Smooth muscle cell (in vitro differentiated cells): ENCODE measurements at regions not wholly inside any gene's neighbourhood (a gene's known extent, or its start where the extent isn't known, plus 50 kb on each side); places are given as distances from the start of the nearest gene placed in this dataset.
"Not testable (repeated sequence)": the region's sequence is repeated elsewhere in the genome, so short reads cannot be mapped to it uniquely, and the experiment has no call there.

Experiments used
- DNase-seq: peaks from one replicate; lab custom pipeline; 2025; ENCODE audit not compliant: unreplicated experiment; lab: John Stamatoyannopoulos, UW
- H2AFZ ChIP-seq: fragments of 200-600 bp; sonication (generic); 2 replicates; pipeline ENCODE4 v1.6.0; 2016; ENCODE audit warnings: antibody characterized with exemption, low read depth, mild to moderate bottlenecking
- H3F3A ChIP-seq: fragments of 200-600 bp; sonication (generic); 2 replicates; pipeline ENCODE4 v1.6.0; 2017; ENCODE audit warnings: antibody characterized with exemption, low read depth
- H3K27ac ChIP-seq: fragments of 200-600 bp; sonication (generic); 2 replicates; pipeline ENCODE4 v1.5.1; 2016; ENCODE audit warnings: low read depth, mild to moderate bottlenecking
- H3K27me3 ChIP-seq: fragments of 200-600 bp; sonication (generic); 2 replicates; pipeline ENCODE4 v1.6.1; 2016; ENCODE audit warnings: low read depth, mild to moderate bottlenecking
- H3K36me3 ChIP-seq: fragments of 200-600 bp; sonication (generic); 2 replicates; pipeline ENCODE4 v1.5.1; 2016; ENCODE audit warnings: low read depth
- H3K4me1 ChIP-seq: fragments of 200-600 bp; sonication (generic); 2 replicates; pipeline ENCODE4 v1.5.1; 2016; ENCODE audit warnings: low read depth
- H3K4me2 ChIP-seq: fragments of 200-600 bp; sonication (generic); 2 replicates; pipeline ENCODE4 v1.6.0; 2016; ENCODE audit warnings: mild to moderate bottlenecking
- H3K4me3 ChIP-seq: fragments of 200-600 bp; sonication (generic); 2 replicates; pipeline ENCODE4 v1.5.1; 2016; ENCODE audit warnings: mild to moderate bottlenecking
- H3K79me2 ChIP-seq: fragments of 200-600 bp; sonication (generic); 2 replicates; pipeline ENCODE4 v1.6.0; 2016; ENCODE audit warnings: low read depth, mild to moderate bottlenecking
- H3K9ac ChIP-seq: fragments of 200-600 bp; sonication (generic); 2 replicates; pipeline ENCODE4 v1.6.0; 2016; ENCODE audit warnings: low read depth
- H3K9me3 ChIP-seq: fragments of 200-600 bp; sonication (generic); replicated peaks from 2 replicates; pipeline ENCODE4 v1.5.1; 2016; ENCODE audit warnings: low read depth
- H4K20me1 ChIP-seq: fragments of 200-600 bp; sonication (generic); 2 replicates; pipeline ENCODE4 v1.6.0; 2016; ENCODE audit warnings: low read depth
- CTCF ChIP-seq: fragments of 200-600 bp; sonication (generic); IDR thresholded peaks from 2 replicates; pipeline ENCODE4 v1.5.1; 2017; ENCODE audit warnings: borderline replicate concordance, mild to moderate bottlenecking, antibody characterized with exemption; ENCODE audit not compliant: insufficient read depth, poor library complexity, severe bottlenecking
- WGBS: methylation state at CpG from one replicate; pipeline ENCODE4 v1.1.7; 2016; ENCODE audit warnings: low lambda C conversion rate; 5-methylcytosine and 5-hydroxymethylcytosine counted together

DNA sequence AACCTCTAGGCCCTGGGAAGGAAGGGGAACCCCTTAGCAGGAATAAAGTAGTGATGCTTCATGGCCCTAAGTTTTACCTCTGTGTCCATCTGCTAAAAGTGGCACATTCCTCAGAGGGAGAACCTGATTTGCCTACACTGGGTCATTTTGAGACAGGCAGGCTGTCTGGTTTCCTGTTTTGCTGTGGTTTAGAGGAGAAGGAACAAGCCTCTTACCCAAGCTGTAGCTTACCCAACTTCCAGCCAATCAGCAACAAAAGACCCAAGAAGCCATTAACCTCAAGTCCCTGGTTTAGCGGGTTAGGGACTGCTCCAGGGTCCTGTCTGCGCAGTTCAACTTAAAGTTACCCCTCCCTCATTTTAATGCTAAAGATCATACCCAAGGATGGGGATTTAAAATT, 411.0 kb downstream of the MAT2B start:
- no peak overlapping the region for H3K4me3 ChIP-seq
- no peaks in the 10 kb centered on the region for H3K27me3 ChIP-seq
- H3K27ac ChIP-seq, result no peak overlapping the region
- DNase-seq, result no peak
- peak overlapping the region; percentile 37 for H2AFZ ChIP-seq
- no peak overlapping the region for H3K9ac ChIP-seq
- no peaks in the 10 kb centered on the region for H3F3A ChIP-seq
- no peaks in the 10 kb centered on the region for H3K9me3 ChIP-seq
- H4K20me1 ChIP-seq, result no peaks in the 10 kb centered on the region
- H3K79me2 ChIP-seq, result no peaks in the 10 kb centered on the region
- TF ChIP-seq CTCF, result no peak
- no peaks in the 10 kb centered on the region for H3K4me1 ChIP-seq
- H3K36me3 ChIP-seq, result no peaks in the 10 kb centered on the region
- 96% methylated on average over 2 of the region's 2 CpGs for WGBS
- H3K4me2 ChIP-seq, result no peak overlapping the region

GRCh38 chr5:163916861-163917260, 411.4 kb downstream of the MAT2B start:
- TF ChIP-seq CTCF, result no peak
- no peaks in the 10 kb centered on the region for H3K36me3 ChIP-seq
- no peaks in the 10 kb centered on the region for H3K4me1 ChIP-seq
- H3K27me3 ChIP-seq, result no peaks in the 10 kb centered on the region
- WGBS, result 92% methylated on average over 1 of the region's 1 CpG
- H3K4me2 ChIP-seq, result no peak overlapping the region
- no peaks in the 10 kb centered on the region for H3K79me2 ChIP-seq
- H2AFZ ChIP-seq, result no peak overlapping the region
- no peak overlapping the region for H3K4me3 ChIP-seq
- DNase-seq, result no peak
- no peaks in the 10 kb centered on the region for H4K20me1 ChIP-seq
- no peaks in the 10 kb centered on the region for H3K9me3 ChIP-seq
- H3K27ac ChIP-seq, result no peak overlapping the region
- H3K9ac ChIP-seq, result no peak overlapping the region
- H3F3A ChIP-seq, result no peaks in the 10 kb centered on the region

GRCh38 chr5:163917747-163918146, 412.3 kb downstream of the MAT2B start:
- no peak for DNase-seq
- Histone ChIP-seq H3K9ac (no peak overlapping the region), H3K9me3 (no peaks in the 10 kb centered on the region), H3K27me3 (no peaks in the 10 kb centered on the region), H4K20me1 (no peaks in the 10 kb centered on the region), H2AFZ (no peak overlapping the region), H3K4me2 (no peak overlapping the region), H3K27ac (no peak overlapping the region), H3K4me3 (no peak overlapping the region), H3F3A (no peaks in the 10 kb centered on the region), H3K36me3 (no peaks in the 10 kb centered on the region), H3K79me2 (no peaks in the 10 kb centered on the region), H3K4me1 (no peaks in the 10 kb centered on the region)
- no peak for TF ChIP-seq CTCF
- 55% methylated on average over 1 of the region's 1 CpG for WGBS

- not testable (repeated sequence) for H2AFZ ChIP-seq, H3K4me1 ChIP-seq, H3K9ac ChIP-seq, H3K4me2 ChIP-seq, H3K9me3 ChIP-seq, H3K36me3 ChIP-seq, H3K27me3 ChIP-seq, H3K79me2 ChIP-seq, H3K27ac ChIP-seq, DNase-seq, H3F3A ChIP-seq, H3K4me3 ChIP-seq, H4K20me1 ChIP-seq
- 88% methylated on average over 1 of the region's 1 CpG for WGBS
These were observed 429.6 kb downstream of the MAT2B start for GRCh38 chr5:163934990-163935389.
